ENCODE measurements at regions not wholly inside any gene's neighbourhood (a gene's known extent, or its start where the extent isn't known, plus 50 kb on each side); places are given as distances from the start of the nearest gene placed in this dataset.
"Not testable (repeated sequence)": the region's sequence is repeated elsewhere in the genome, so short reads cannot be mapped to it uniquely, and the experiment has no call there.

DNA sequence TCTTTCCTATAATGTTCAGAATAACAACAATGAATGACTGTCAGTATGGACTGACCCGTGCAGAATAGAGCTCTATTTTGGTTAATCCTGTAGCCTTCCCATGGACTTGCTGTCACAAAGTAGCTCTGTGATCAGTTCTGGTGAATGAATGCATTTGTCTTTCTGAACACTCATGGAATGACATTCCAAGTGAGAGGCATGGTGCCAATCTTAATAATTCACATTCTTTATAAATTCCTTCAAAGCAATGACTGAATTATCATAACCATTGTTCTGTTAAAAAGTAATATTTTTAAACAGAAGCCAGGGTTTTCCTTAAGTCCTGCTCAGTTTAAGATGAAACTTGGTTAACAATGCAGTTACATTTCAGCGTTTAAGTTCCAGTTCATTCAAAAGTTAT lies 360.5 kb downstream of the ICE1 start:
- DNase-seq: no peak

DNA sequence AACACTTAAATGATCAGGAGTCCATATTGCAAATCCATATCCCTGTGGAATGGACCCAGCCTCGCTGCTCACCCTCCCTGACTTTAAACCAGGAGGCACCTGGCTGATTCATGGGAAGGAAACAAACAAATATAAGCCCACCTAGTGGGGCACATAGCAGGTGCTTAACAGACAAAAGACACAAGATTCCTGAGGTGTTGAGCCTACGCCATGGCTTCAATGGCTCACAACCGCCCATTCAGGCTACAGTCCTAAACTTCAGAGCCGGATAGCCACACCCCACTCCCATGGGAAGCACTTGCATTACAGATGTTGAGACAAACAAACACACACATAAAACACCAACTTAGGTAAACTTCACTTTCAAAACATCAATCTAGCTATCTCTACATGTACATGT lies 359.9 kb downstream of the ICE1 start:
- DNase-seq: no peak

DNA sequence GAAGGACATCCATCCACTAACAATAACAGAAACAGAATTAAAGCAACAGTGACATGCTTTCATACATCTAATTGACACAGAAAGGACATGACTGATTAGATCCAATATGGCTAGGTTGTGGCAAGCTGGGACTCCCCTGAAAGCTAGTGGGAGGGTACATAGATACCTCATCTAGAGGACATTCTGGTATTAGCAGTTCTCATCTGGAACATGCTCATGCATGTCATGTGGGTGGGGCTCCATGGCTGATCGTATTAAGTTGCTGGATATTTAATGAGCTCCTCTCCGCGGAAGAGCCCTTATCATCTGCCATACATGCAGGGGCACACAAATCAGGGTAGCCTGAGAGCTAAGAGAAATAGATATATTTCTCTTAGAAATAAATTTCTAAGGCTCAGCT lies 358.9 kb downstream of the ICE1 start:
- no peak for DNase-seq

- no peak for DNase-seq
Observed at GRCh38 chr5:5780253-5780652, 357.8 kb downstream of the ICE1 start.

GRCh38 chr5:5777013-5777412 lies 354.5 kb downstream of the ICE1 start:
- no peak for DNase-seq

- DNase-seq: no peak
Observed at GRCh38 chr5:5772202-5772601, 349.7 kb downstream of the ICE1 start.

- peak; percentile 43 to 61 for DNase-seq
Observed at GRCh38 chr5:5770825-5771224, 348.3 kb downstream of the ICE1 start.

- DNase-seq: no peak
Observed at GRCh38 chr5:5767286-5767928, 344.9 kb downstream of the ICE1 start.

DNA sequence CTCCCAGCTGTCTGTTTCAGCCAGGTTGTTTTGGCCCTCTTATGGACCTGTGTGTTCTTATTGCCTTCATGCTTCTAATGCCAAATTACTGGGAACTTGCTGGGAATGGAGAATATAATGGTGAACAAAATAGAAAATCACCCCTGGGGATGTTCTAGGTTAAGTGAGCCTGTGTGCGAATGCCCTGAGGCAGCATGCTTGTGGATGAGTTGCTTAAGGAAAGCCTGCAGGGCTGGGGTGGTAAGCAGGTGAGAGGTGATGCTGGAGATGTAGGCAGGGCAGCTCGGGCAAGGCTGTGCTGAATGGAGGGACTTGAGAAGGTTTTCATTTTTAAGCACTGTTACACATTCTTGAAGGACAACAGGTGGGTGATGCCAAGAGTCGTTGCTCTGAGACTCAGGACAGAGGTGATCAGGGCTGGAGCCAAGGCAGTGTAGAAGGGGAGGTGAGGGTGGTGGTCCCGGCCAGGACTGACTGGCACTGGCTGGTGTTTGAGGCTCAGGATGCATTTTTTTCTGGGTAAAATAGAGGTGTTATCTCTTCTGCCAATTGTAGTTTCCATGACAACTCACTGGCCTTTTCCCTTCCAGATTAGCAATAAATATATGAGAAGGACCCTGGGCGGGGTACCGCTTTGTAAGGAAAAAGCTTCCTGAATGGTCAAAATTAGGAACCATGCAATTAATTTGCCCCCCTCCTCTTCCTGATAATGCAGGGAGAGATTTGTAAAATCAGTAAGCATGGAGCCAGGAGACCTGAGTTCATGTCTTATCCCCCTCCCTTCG lies 342.8 kb downstream of the ICE1 start:
- no peak for DNase-seq

DNA sequence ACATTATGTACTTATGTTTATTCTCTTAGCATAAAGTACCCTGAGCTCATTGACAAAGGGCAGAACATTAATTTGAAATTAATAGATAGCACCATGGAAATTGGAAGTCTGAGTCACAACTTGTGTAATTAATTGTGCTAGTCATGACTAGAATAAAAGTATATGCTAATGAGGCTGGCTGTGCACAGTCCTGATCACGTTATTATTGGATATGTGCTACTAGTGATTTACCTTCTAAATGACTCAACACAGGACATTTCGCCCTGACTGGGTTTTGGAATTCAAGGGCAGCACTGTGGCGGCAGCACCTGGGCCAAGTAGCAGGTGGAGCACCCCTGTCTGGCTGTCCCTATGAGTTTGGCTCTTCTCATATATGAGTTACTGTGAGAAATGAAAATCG lies 341.8 kb downstream of the ICE1 start:
- DNase-seq: no peak

GRCh38 chr5:5756762-5757161 lies 334.3 kb downstream of the ICE1 start:
- no peak for DNase-seq

DNA sequence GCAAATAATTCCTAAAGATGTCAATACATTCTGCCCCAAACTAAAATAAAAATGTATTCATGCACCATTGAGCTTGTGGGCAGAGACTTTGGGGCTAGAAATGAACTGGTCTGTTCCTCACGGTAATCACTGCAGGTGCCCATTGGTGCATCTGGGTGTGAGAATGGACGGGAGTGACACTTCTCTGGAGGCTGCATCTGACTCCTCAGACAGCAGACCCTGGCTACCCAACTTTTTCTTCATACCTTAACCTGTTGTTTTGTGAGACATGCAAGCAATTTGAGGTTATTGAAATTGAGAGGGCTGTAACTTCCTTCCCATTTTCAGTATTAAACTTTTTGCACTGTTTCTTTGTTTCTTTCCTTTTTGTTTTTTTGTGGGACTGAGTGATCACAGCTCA lies 333.4 kb downstream of the ICE1 start:
- no peak for DNase-seq

GRCh38 chr5:5752844-5753243 lies 330.4 kb downstream of the ICE1 start:
- DNase-seq: no peak

GRCh38 chr5:5751987-5752386 lies 329.5 kb downstream of the ICE1 start:
- no peak for DNase-seq

DNA sequence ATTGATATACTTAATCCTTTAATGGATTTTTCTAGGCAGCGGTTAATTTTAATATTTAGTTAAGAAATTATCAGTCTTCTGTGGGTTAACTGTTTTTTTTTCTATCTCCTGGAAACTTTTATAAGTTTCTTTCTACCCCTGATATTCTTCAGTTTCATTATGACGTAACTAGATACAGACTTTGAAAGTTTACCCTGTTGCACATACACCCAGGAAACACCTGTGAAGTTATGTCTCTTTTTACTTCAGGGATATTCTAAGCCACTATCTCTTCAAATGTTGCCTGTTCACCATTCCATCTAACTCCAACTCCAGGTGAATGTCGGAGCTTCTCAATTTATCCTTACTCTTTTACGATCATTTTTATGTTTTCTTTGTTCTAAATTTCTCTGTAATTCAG lies 329.0 kb downstream of the ICE1 start:
- no peak for DNase-seq

DNA sequence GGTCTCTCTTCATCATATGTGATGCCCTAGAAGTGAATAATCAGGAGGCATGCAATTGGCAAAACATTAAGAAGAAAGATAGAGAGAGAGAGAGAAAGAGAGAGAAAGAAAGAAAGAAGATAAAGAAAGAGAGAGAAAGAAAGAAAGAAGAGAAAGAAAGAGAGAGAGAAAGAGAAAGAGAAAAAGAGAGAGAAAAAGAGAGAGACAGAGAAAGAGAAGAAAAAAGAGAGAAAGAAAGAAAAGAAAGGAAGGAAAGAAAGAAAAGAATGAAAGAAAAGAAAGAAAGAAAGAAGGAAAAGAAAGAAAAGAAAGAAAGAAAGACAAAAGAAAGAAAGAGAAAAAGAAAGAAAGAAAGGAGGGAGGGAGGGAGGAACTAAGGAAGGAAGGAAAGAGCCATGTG lies 318.9 kb downstream of the ICE1 start:
- DNase-seq: no peak

- no peak for DNase-seq
Observed at GRCh38 chr5:5739490-5739945, 317.0 kb downstream of the ICE1 start.

DNA sequence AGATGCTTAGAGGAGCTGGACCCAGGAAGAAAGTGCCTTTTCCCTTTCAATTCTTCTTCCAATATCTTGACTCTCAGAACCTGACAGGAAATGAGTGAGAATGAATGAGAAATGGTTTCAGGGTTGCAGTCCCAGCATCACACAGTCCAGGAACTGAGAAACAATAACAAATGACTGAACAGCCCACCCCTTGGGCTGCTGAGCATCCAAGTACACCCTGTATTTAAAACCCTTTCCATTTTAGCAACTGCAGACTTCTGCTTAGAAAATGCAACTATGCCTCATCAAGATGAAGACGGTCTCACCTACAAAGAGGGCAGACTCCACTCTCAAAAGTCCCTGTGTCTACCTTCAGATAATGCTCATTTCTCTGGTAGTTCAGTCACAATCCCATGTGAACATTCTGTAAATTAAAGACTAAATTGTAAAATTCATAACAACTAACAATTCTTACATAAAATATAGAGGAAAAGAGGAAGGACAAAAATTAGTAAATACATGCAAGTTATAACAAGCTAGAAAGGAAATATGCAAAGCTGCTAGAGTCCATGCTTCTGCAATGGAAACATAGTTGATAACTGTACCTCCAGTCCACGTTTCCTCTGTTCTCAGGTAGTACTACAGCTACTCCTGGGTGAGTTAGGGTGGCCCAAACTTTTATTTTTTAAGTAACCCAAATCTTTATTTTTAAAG lies 316.5 kb downstream of the ICE1 start:
- DNase-seq: no peak

DNA sequence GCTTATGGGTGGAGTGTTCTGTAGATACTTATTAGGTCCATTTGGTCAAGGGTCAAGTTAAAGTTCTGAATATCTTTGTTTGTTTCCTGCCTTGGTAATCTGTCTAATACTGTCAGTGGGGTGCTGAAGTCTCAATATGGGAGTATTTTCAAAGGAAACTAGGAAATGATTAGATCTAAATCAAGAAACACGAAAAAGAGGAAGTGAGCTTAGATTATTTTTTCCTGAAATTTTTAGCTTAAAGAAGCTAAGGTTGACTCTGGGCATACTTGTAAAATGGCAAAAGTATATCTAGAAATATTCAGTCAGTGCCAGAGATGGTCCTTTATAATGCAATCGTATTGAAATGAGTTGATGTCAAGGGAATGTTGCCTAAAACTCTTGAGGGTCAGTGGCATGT lies 313.5 kb downstream of the ICE1 start:
- no peak for DNase-seq

- not testable (repeated sequence) for DNase-seq
Observed at GRCh38 chr5:5733058-5733457, 310.6 kb downstream of the ICE1 start.

GRCh38 chr5:5726401-5726800 lies 303.9 kb downstream of the ICE1 start:
- DNase-seq: no peak

- no peak for DNase-seq
Observed at GRCh38 chr5:5721881-5722280, 299.4 kb downstream of the ICE1 start.

DNA sequence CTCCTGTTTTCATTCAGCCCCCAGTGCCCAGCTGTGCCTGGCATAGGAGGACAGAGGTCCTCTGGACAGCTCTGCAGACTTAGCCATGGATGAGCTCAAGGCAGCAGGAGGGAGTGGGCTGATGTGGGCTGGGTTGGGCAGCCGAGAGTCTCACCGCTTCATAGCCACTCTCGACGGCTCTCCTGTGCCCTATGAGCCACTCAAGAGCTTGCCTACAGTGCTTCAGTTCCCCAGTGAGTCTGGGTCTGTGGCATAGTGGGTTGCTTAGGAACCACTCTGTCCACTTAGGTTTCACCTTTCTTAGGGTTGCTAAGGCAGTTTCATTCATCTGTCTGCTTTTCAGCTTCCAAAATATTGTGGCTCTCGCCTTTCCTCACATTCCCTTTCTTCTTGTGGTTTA lies 296.8 kb downstream of the ICE1 start:
- no peak for DNase-seq

DNA sequence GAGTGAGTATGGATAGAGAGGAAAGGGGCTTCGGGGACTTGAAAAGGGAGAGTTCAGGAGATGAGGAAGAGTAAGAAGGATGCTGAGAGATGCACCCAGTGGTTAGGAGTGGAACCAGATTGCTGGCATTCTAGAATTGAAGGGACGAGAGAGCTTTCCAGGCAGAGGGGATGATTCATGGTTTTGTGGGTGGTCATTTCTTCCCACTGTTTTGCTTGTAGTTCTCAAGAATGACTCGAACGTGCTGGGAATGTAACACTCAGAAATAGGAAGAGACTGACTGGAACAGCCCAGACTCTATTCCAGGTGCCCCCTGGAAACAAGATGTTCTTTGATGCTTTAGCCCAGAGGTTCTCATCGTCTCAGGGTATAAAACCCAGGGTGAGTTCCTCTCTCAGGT lies 294.2 kb downstream of the ICE1 start:
- no peak for DNase-seq
